ENCODE measurements at regions not wholly inside any gene's neighbourhood (a gene's known extent, or its start where the extent isn't known, plus 50 kb on each side); places are given as distances from the start of the nearest gene placed in this dataset.

- no peak overlapping the region for H3K4me3 ChIP-seq
- peaks cover 0 to 7% (median 0%) of the 10 kb centered on the region in 4 donors for H3K4me1 ChIP-seq
- no peaks in the 10 kb centered on the region for H3K9me3 ChIP-seq
- H3K27ac ChIP-seq: no peak overlapping the region
- DNase-seq (ENCODE audit: low spot score in 2 of 2): no peak
- TF ChIP-seq EP300 (IDR thresholded peaks at IDR 0.05): no peak
- no peak for TF ChIP-seq POLR2A (IDR thresholded peaks at IDR 0.05)
- no peak for TF ChIP-seq CTCF (IDR thresholded peaks at IDR 0.05)
- H3K27me3 ChIP-seq: no peaks in the 10 kb centered on the region
- no peaks in the 10 kb centered on the region for H3K36me3 ChIP-seq
- WGBS, 2 donors: 90 to 92% methylated on average over 7 of the region's 7 CpGs
These were observed 153.5 kb upstream of the ITGB1 start for GRCh38 chr10:33111488-33112051.

- no peak for DNase-seq (ENCODE audit: low spot score in 2 of 2)
- WGBS, 2 donors: 86 to 88% methylated on average over 7 of the region's 7 CpGs
- Histone ChIP-seq H3K4me3 (no peak overlapping the region), H3K36me3 (no peaks in the 10 kb centered on the region), H3K27ac (no peak overlapping the region), H3K27me3 (no peaks in the 10 kb centered on the region), H3K4me1 (no peaks in the 10 kb centered on the region), H3K9me3 (no peaks in the 10 kb centered on the region)
- TF ChIP-seq CTCF (IDR thresholded peaks at IDR 0.05): no peak
- TF ChIP-seq POLR2A (IDR thresholded peaks at IDR 0.05): no peak
- TF ChIP-seq EP300 (IDR thresholded peaks at IDR 0.05): no peak
These were observed 151.9 kb upstream of the ITGB1 start for GRCh38 chr10:33109788-33110469.

- Histone ChIP-seq H3K4me3 (no peak overlapping the region), H3K36me3 (no peaks in the 10 kb centered on the region), H3K27me3 (no peaks in the 10 kb centered on the region), H3K9me3 (no peaks in the 10 kb centered on the region), H3K27ac (no peak overlapping the region), H3K4me1 (no peaks in the 10 kb centered on the region)
- TF ChIP-seq POLR2A (IDR thresholded peaks at IDR 0.05): no peak
- TF ChIP-seq CTCF (IDR thresholded peaks at IDR 0.05): no peak
- no peak for TF ChIP-seq EP300 (IDR thresholded peaks at IDR 0.05)
- WGBS, 2 donors: 54 to 62% methylated on average over 4 of the region's 4 CpGs
- no peak for DNase-seq (ENCODE audit: low spot score in 2 of 2)
These were observed 151.4 kb upstream of the ITGB1 start for GRCh38 chr10:33109384-33109783.

- Histone ChIP-seq H3K36me3 (no peaks in the 10 kb centered on the region), H3K4me3 (no peak overlapping the region), H3K27me3 (no peaks in the 10 kb centered on the region), H3K27ac (no peak overlapping the region), H3K9me3 (no peaks in the 10 kb centered on the region), H3K4me1 (no peaks in the 10 kb centered on the region)
- no peak for DNase-seq (ENCODE audit: low spot score in 2 of 2)
- WGBS, 2 donors: 80 to 89% methylated on average over 4 of the region's 4 CpGs
- no peak for TF ChIP-seq CTCF (IDR thresholded peaks at IDR 0.05)
- TF ChIP-seq EP300 (IDR thresholded peaks at IDR 0.05): no peak
- no peak for TF ChIP-seq POLR2A (IDR thresholded peaks at IDR 0.05)
These were observed 149.9 kb upstream of the ITGB1 start for GRCh38 chr10:33107953-33108352.

GRCh38 chr10:33106767-33107166, 148.7 kb upstream of the ITGB1 start:
- Histone ChIP-seq H3K27ac (no peak overlapping the region), H3K9me3 (no peaks in the 10 kb centered on the region), H3K36me3 (no peaks in the 10 kb centered on the region), H3K27me3 (no peaks in the 10 kb centered on the region), H3K4me3 (no peak overlapping the region), H3K4me1 (no peaks in the 10 kb centered on the region)
- 65 to 84% methylated on average over 10 of the region's 10 CpGs for WGBS, 2 donors
- TF ChIP-seq EP300 (IDR thresholded peaks at IDR 0.05): no peak
- no peak for TF ChIP-seq POLR2A (IDR thresholded peaks at IDR 0.05)
- no peak for TF ChIP-seq CTCF (IDR thresholded peaks at IDR 0.05)
- no peak for DNase-seq (ENCODE audit: low spot score in 2 of 2)
